ENCODE measurements at regions not wholly inside any gene's neighbourhood (a gene's known extent, or its start where the extent isn't known, plus 50 kb on each side); places are given as distances from the start of the nearest gene placed in this dataset.

DNA sequence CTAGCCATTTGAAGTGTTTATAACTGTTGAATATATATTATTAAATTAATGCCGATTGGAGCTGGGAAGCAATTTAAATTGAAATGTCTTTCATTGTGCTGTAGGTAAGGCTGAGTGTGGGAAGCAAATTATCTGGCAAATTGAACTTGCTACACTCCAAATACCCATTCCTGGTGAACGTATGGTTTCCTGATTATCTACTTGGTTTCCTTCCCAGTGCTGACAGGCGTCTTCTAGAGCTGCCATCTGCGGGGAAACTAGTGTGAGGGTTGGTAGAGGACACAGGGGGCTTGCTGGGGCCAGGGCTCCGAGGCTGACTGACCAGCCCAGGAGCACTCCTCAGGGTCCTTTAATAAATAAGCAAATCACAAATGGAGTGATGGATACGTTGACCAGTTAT lies 581.4 kb upstream of the LMCD1 start:
- Histone ChIP-seq H3K36me3 (ENCODE audit: control insufficient read depth in 2 of 2, extremely low read depth in 1 of 2, insufficient read depth in 2 of 2, low read length in 2 of 2) (no peaks in the 10 kb centered on the region), H2AFZ (ENCODE audit: low read depth, low read length) (no peak overlapping the region), H3K27ac (ENCODE audit: insufficient read depth, low read depth, low read length) (no peak overlapping the region), H3K79me2 (ENCODE audit: control insufficient read depth, insufficient read depth, low read length) (no peaks in the 10 kb centered on the region), H3K9me3 (replicated peaks; ENCODE audit: control insufficient read depth, insufficient read depth, low read length) (no peaks in the 10 kb centered on the region), H3K9ac (replicated peaks; ENCODE audit: extremely low read depth, insufficient read depth, low read length) (no peak overlapping the region), H4K20me1 (replicated peaks; ENCODE audit: control insufficient read depth, extremely low read depth, insufficient read depth, low read length) (no peaks in the 10 kb centered on the region), H3K27me3 (ENCODE audit: control insufficient read depth in 2 of 2, insufficient read depth in 2 of 2, low read length in 2 of 2) (no peaks in the 10 kb centered on the region), H3K9me1 (replicated peaks; ENCODE audit: control insufficient read depth, extremely low read depth, insufficient read depth, low read length) (no peaks in the 10 kb centered on the region), H3K4me1 (ENCODE audit: control insufficient read depth, extremely low read depth, insufficient read depth, low read length) (no peaks in the 10 kb centered on the region), H3K4me3 (replicated peaks in 1 of 3; ENCODE audit: insufficient read depth in 1 of 3, low read depth in 1 of 3, low read length in 3 of 3) (no peak overlapping the region), H3K4me2 (ENCODE audit: insufficient read depth, low read length) (no peak overlapping the region)
- FAIRE-seq (no peak), DNase-seq (ENCODE audit: low read depth, low spot score) (no peak)
- dilution Hi-C loops (cut with MboI; ENCODE audit: extremely low pct_ligation_motif_present, low sequenced_read_pairs) (no loop called here), intact Hi-C loops (cut with micrococcal nuclease) (no loop called here)
- CTCF ChIA-PET, result no interaction called here
- POLR2A ChIA-PET, result no interaction called here
- no TSS peak for BruUV-seq (replicated peaks)
- TF ChIP-seq GATA2 (IDR thresholded peaks at IDR 0.05; ENCODE audit: insufficient read depth, insufficient read length, low read depth, low read length) (no peak), JUN (IDR thresholded peaks at IDR 0.05; ENCODE audit: borderline replicate concordance, insufficient read depth, insufficient read length, low read depth) (no peak), POLR2AphosphoS5 (IDR thresholded peaks at IDR 0.05; ENCODE audit: insufficient read depth, low read depth, low read length) (no peak), EZH2 (IDR thresholded peaks at IDR 0.05; ENCODE audit: borderline replicate concordance, low read depth, low read length, severe bottlenecking) (no peak), MYC (IDR thresholded peaks at IDR 0.05; ENCODE audit: low read depth, low read length) (no peak), FOS (IDR thresholded peaks at IDR 0.05; ENCODE audit: borderline replicate concordance, insufficient read depth, low read length) (no peak), POLR2A (IDR thresholded peaks at IDR 0.05; ENCODE audit: low read depth, low read length) (no peak)
- TF ChIP-seq, protein P1, sequence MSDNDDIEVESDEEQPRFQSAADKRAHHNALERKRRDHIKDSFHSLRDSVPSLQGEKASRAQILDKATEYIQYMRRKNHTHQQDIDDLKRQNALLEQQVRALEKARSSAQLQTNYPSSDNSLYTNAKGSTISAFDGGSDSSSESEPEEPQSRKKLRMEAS (IDR thresholded peaks at IDR 0.05; ENCODE audit: insufficient read depth, insufficient read length), result no peak
- TF ChIP-seq, protein P2, sequence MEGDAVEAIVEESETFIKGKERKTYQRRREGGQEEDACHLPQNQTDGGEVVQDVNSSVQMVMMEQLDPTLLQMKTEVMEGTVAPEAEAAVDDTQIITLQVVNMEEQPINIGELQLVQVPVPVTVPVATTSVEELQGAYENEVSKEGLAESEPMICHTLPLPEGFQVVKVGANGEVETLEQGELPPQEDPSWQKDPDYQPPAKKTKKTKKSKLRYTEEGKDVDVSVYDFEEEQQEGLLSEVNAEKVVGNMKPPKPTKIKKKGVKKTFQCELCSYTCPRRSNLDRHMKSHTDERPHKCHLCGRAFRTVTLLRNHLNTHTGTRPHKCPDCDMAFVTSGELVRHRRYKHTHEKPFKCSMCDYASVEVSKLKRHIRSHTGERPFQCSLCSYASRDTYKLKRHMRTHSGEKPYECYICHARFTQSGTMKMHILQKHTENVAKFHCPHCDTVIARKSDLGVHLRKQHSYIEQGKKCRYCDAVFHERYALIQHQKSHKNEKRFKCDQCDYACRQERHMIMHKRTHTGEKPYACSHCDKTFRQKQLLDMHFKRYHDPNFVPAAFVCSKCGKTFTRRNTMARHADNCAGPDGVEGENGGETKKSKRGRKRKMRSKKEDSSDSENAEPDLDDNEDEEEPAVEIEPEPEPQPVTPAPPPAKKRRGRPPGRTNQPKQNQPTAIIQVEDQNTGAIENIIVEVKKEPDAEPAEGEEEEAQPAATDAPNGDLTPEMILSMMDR (IDR thresholded peaks at IDR 0.05; ENCODE audit: extremely low read depth in 1 of 2, insufficient read depth in 1 of 2, low read depth in 1 of 2, low read length in 2 of 2), result no peak

Measured in endothelial cell of umbilical vein (primary cell).